ENCODE measurements at regions not wholly inside any gene's neighbourhood (a gene's known extent, or its start where the extent isn't known, plus 50 kb on each side); places are given as distances from the start of the nearest gene placed in this dataset.

- TF ChIP-seq CTCF (conservative IDR thresholded peaks at IDR 0.05; ENCODE audit: low read depth, low read length) (no peak), ELK1 (IDR thresholded peaks at IDR 0.05; ENCODE audit: borderline replicate concordance, low read depth, low read length) (no peak), BHLHE40 (IDR thresholded peaks at IDR 0.05; ENCODE audit: low read depth, low read length) (no peak)
These were observed 666.3 kb downstream of the KCNJ3 start for GRCh38 chr2:155364766-155365165.

Data from IMR-90 (cell line).